NK-92 treated with Interleukin-12 subunit alpha and Interleukin-12 subunit beta, amount 100 ng/mL, for 24 hours (cell line): ENCODE measurements at regions not wholly inside any gene's neighbourhood (a gene's known extent, or its start where the extent isn't known, plus 50 kb on each side); places are given as distances from the start of the nearest gene placed in this dataset.
"Not testable (repeated sequence)": the region's sequence is repeated elsewhere in the genome, so short reads cannot be mapped to it uniquely, and the experiment has no call there.

ENCODE experiments used
- DNase-seq: peaks from one replicate; lab custom pipeline; 2025; lab: John Stamatoyannopoulos, UW

GRCh38 chr21:41610840-41611115 is 102.8 kb upstream of the TMPRSS2 start:
- not testable (repeated sequence) for DNase-seq

GRCh38 chr21:41610042-41610839 is 102.3 kb upstream of the TMPRSS2 start:
- no peak for DNase-seq

- DNase-seq: no peak
Observed at GRCh38 chr21:41606706-41607105, 98.7 kb upstream of the TMPRSS2 start.

GRCh38 chr21:41605934-41606285 is 98.0 kb upstream of the TMPRSS2 start:
- DNase-seq: no peak

GRCh38 chr21:41605178-41605933 is 97.4 kb upstream of the TMPRSS2 start:
- no peak for DNase-seq

GRCh38 chr21:41604583-41605041 is 96.7 kb upstream of the TMPRSS2 start:
- DNase-seq: no peak

GRCh38 chr21:41603476-41603875 is 95.5 kb upstream of the TMPRSS2 start:
- no peak for DNase-seq

GRCh38 chr21:41602531-41602930 is 94.6 kb upstream of the TMPRSS2 start:
- no peak for DNase-seq

GRCh38 chr21:41601573-41602368 is 93.8 kb upstream of the TMPRSS2 start:
- DNase-seq: no peak

GRCh38 chr21:41600961-41601572 is 93.1 kb upstream of the TMPRSS2 start:
- DNase-seq: no peak

GRCh38 chr21:41600556-41600955 is 92.6 kb upstream of the TMPRSS2 start:
- DNase-seq: no peak

GRCh38 chr21:41600116-41600515 is 92.2 kb upstream of the TMPRSS2 start:
- no peak for DNase-seq

- no peak for DNase-seq
Observed at GRCh38 chr21:41598561-41599431, 90.8 kb upstream of the TMPRSS2 start.

GRCh38 chr21:41597811-41598231 is 89.9 kb upstream of the TMPRSS2 start:
- DNase-seq: no peak

- DNase-seq: no peak
Observed at GRCh38 chr21:41597227-41597626, 89.3 kb upstream of the TMPRSS2 start.

GRCh38 chr21:41596241-41596925 is 88.4 kb upstream of the TMPRSS2 start:
- no peak for DNase-seq

GRCh38 chr21:41594268-41594667 is 86.3 kb upstream of the TMPRSS2 start:
- DNase-seq: no peak

- no peak for DNase-seq
Observed at GRCh38 chr21:41593760-41594138, 85.8 kb upstream of the TMPRSS2 start.

GRCh38 chr21:41593051-41593759 is 85.2 kb upstream of the TMPRSS2 start:
- DNase-seq: no peak

GRCh38 chr21:41589620-41590175 is 81.7 kb upstream of the TMPRSS2 start:
- DNase-seq: no peak
